ENCODE measurements at regions not wholly inside any gene's neighbourhood (a gene's known extent, or its start where the extent isn't known, plus 50 kb on each side); places are given as distances from the start of the nearest gene placed in this dataset.

DNA sequence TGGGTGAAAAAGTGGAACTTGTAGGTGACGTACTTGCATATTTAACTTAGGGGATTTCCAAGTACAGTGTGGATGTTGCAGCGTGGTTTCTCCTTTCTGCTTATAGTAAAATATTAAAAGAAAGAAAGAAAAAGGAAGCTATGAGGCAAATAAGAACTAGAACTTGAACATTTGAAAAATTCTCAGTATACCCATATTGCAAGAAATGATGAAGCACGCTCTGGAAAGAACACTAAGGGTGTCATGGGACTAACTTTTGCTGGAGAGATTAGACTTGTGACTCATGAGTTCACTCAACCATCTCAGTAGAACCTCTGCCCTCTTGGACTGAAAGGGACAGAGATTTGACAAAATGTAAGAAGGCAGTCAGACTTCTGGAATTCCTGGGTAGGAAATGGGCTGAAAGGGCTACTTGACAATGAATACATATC lies 704.5 kb upstream of the ADGRL4 start:
- no TSS peak for BruUV-seq (replicated peaks)
- no peaks in the 10 kb centered on the region for H4K20me1 ChIP-seq (ENCODE audit: insufficient read depth, low read length)
- H2AFZ ChIP-seq (ENCODE audit: low read length), result no peak overlapping the region
- no peaks in the 10 kb centered on the region for H3K36me3 ChIP-seq (replicated peaks in 1 of 2; ENCODE audit: control insufficient read depth in 1 of 2, insufficient read depth in 2 of 2, low read length in 2 of 2)
- no peak overlapping the region for H3K9ac ChIP-seq (ENCODE audit: insufficient read depth, low read depth, low read length)
- no peaks in the 10 kb centered on the region for H3K4me1 ChIP-seq (ENCODE audit: insufficient read depth, low read length)
- DNase-seq (ENCODE audit: low spot score), result no peak
- H3K4me2 ChIP-seq (ENCODE audit: low read depth, low read length), result no peak overlapping the region
- no peaks in the 10 kb centered on the region for H3K79me2 ChIP-seq (ENCODE audit: insufficient read depth, low read length)
- peaks cover 82% of the 10 kb centered on the region for H3K9me3 ChIP-seq (ENCODE audit: low read length)
- no peak for FAIRE-seq
- POLR2A ChIA-PET, result no interaction called here
- intact Hi-C loops (cut with micrococcal nuclease; ENCODE audit: unreplicated experiment), result no loop called here
- TF ChIP-seq TMF1 (CRISPR knock-in tag; IDR thresholded peaks at IDR 0.05; ENCODE audit: low read depth) (no peak), SKI (IDR thresholded peaks at IDR 0.05; ENCODE audit: partially characterized antibody) (no peak), ZNF776 (CRISPR knock-in tag; IDR thresholded peaks at IDR 0.05) (no peak), CREB1 (IDR thresholded peaks at IDR 0.05) (no peak), CREB1 (CRISPR knock-in tag; IDR thresholded peaks at IDR 0.05) (no peak), ZNF235 (CRISPR knock-in tag; IDR thresholded peaks at IDR 0.05; ENCODE audit: borderline replicate concordance) (no peak), ZNF124 (CRISPR knock-in tag; IDR thresholded peaks at IDR 0.05) (no peak), ZNF121 (CRISPR knock-in tag; IDR thresholded peaks at IDR 0.05) (no peak), ZNF557 (CRISPR knock-in tag; IDR thresholded peaks at IDR 0.05) (no peak), PLRG1 (conservative IDR thresholded peaks at IDR 0.05) (no peak), ZNF75D (CRISPR knock-in tag; IDR thresholded peaks at IDR 0.05; ENCODE audit: borderline replicate concordance) (no peak), ZC3H4 (CRISPR knock-in tag; IDR thresholded peaks at IDR 0.05; ENCODE audit: borderline replicate concordance) (no peak), CERS6 (CRISPR knock-in tag; IDR thresholded peaks at IDR 0.05) (no peak), ZSCAN22 (CRISPR knock-in tag; IDR thresholded peaks at IDR 0.05) (no peak), NFE2 (CRISPR knock-in tag; IDR thresholded peaks at IDR 0.05) (no peak), KDM5B (CRISPR knock-in tag; IDR thresholded peaks at IDR 0.05; ENCODE audit: borderline replicate concordance) (no peak), ZNF773 (CRISPR knock-in tag; IDR thresholded peaks at IDR 0.05; ENCODE audit: borderline replicate concordance) (no peak), SP140L (CRISPR knock-in tag; IDR thresholded peaks at IDR 0.05; ENCODE audit: borderline replicate concordance) (no peak), SMARCE1 (IDR thresholded peaks at IDR 0.05; ENCODE audit: borderline replicate concordance) (no peak), ZBTB42 (CRISPR knock-in tag; IDR thresholded peaks at IDR 0.05) (no peak)
- no peak overlapping the region for H3K4me3 ChIP-seq (replicated peaks in 1 of 3; ENCODE audit: insufficient read depth in 1 of 3, low read depth in 2 of 3, low read length in 3 of 3)
- WGBS (ENCODE audit: low lambda C conversion rate), result 38% methylated on average over 3 of the region's 3 CpGs
- in situ Hi-C loops (cut with HindIII; ENCODE audit: extremely low pct_ligation_motif_present, low pct_unique_long_range_greater_than_20kb), result no loop called here
- ATAC-seq, result no peak
- CTCF ChIA-PET (ENCODE audit: low intra/inter-chr PET ratio, low total read pairs), result no interaction called here
- H3K27me3 ChIP-seq (ENCODE audit: control insufficient read depth in 1 of 2, insufficient read depth in 2 of 2, low read length in 2 of 2), result no peaks in the 10 kb centered on the region
- H3K27ac ChIP-seq (ENCODE audit: extremely low read length, insufficient read depth, low read length), result no peak overlapping the region

Data from HepG2 (cell line).